HG03342 (cell line): ENCODE measurements at regions not wholly inside any gene's neighbourhood (a gene's known extent, or its start where the extent isn't known, plus 50 kb on each side); places are given as distances from the start of the nearest gene placed in this dataset.

Experiments used
- ATAC-seq: cut with Tn5 transposase; IDR thresholded peaks from one replicate; pipeline ENCODE4 v1.9.1; 2021; ENCODE audit warnings: mild to moderate bottlenecking, moderate library complexity; ENCODE audit not compliant: unreplicated experiment

GRCh38 chr2:16466821-16467151 is 198.8 kb downstream of the CYRIA start:
- ATAC-seq, result no peak

GRCh38 chr2:16466133-16466820 is 199.4 kb downstream of the CYRIA start:
- no peak for ATAC-seq

GRCh38 chr2:16464641-16465040 is 201.0 kb downstream of the CYRIA start:
- ATAC-seq, result no peak

GRCh38 chr2:16462958-16463357 is 202.7 kb downstream of the CYRIA start:
- ATAC-seq, result no peak

GRCh38 chr2:16461672-16462071 is 204.0 kb downstream of the CYRIA start:
- no peak for ATAC-seq

- ATAC-seq, result no peak
These were observed 206.0 kb downstream of the CYRIA start for GRCh38 chr2:16459606-16460005.

- ATAC-seq, result no peak
These were observed 211.0 kb downstream of the CYRIA start for GRCh38 chr2:16454621-16455020.

GRCh38 chr2:16452123-16452522 is 213.5 kb downstream of the CYRIA start:
- ATAC-seq, result no peak

GRCh38 chr2:16446706-16447105 is 218.9 kb downstream of the CYRIA start:
- ATAC-seq, result no peak

GRCh38 chr2:16442971-16443370 is 222.7 kb downstream of the CYRIA start:
- no peak for ATAC-seq

- ATAC-seq, result no peak
These were observed 224.2 kb downstream of the CYRIA start for GRCh38 chr2:16441431-16441830.

GRCh38 chr2:16440898-16441297 is 224.7 kb downstream of the CYRIA start:
- ATAC-seq, result no peak

GRCh38 chr2:16438613-16439321 is 226.9 kb downstream of the CYRIA start:
- no peak for ATAC-seq

- no peak for ATAC-seq
These were observed 228.4 kb downstream of the CYRIA start for GRCh38 chr2:16437189-16437588.

GRCh38 chr2:16434393-16434792 is 231.2 kb downstream of the CYRIA start:
- ATAC-seq, result no peak

- ATAC-seq, result no peak
These were observed 234.8 kb downstream of the CYRIA start for GRCh38 chr2:16430846-16431245.

- ATAC-seq, result no peak
These were observed 236.0 kb downstream of the CYRIA start for GRCh38 chr2:16429431-16430145.

- no peak for ATAC-seq
These were observed 236.6 kb downstream of the CYRIA start for GRCh38 chr2:16429002-16429401.

- ATAC-seq, result no peak
These were observed 239.9 kb downstream of the CYRIA start for GRCh38 chr2:16425462-16426336.

GRCh38 chr2:16420421-16420820 is 245.2 kb downstream of the CYRIA start:
- ATAC-seq, result no peak

- no peak for ATAC-seq
These were observed 247.9 kb downstream of the CYRIA start for GRCh38 chr2:16417726-16418125.
